ENCODE measurements at regions not wholly inside any gene's neighbourhood (a gene's known extent, or its start where the extent isn't known, plus 50 kb on each side); places are given as distances from the start of the nearest gene placed in this dataset.
A peak's percentile ranks its signal among the peaks of the same experiment; 100 is the strongest.

GRCh38 chr6:85193339-85193738 is 256.5 kb upstream of the NT5E start:
- no peak for DNase-seq (ENCODE audit: low read depth)

DNA sequence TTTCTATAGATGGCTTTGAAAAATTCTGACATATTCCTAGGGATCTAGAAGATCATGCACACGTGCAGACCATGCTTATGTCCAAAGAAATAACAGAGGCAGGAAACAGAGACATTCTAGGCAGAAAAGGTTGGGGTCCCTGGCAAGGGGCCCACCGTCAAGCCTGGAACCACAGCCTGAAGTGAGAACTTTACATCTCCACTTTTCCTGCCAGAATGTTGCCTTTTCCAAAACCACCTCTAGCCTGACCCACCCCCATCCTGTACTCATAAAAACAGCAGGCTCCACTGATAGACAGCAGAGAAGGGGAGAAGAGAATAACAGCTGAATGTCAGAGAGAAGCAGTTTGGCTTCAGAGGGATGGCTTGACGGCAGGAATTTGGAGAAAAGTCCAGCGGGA is 257.3 kb upstream of the NT5E start:
- DNase-seq (ENCODE audit: low read depth), result no peak

GRCh38 chr6:85192186-85192585 is 257.7 kb upstream of the NT5E start:
- DNase-seq (ENCODE audit: low read depth), result peak; percentile 60

- DNase-seq (ENCODE audit: low read depth), result peak; percentile 26
Measured at GRCh38 chr6:85191656-85192055, 258.2 kb upstream of the NT5E start.

DNA sequence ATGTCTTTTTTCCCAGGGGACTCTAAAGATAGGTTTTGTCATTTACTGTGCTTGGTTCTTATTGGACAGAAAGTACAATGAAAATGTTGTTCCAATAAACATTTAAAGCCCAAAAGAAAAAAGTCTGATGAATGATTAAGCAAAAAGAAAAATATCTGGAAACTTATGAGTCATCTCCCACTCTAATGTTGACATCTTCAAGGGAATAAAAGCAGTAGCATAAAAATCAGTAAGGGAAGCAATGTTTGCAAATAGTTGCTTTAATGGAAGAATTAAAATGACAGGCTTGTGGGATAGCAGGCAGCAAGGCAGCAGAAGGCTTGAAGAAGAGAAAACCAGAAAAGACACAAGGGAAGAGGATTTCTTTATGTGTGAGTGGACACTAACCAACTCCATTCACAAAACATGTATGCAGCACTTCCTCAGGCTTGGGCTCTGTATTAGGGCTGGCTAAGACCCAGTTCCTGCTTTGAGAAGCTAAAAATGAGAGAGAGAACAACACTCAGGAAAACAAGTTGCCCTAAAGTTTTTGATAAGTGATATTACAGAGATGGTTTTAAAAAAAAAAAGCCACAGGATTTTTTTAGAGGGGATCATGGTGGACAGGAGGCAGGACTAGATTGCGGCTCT is 263.2 kb upstream of the NT5E start:
- peak; percentile 35 for DNase-seq (ENCODE audit: low read depth)

DNA sequence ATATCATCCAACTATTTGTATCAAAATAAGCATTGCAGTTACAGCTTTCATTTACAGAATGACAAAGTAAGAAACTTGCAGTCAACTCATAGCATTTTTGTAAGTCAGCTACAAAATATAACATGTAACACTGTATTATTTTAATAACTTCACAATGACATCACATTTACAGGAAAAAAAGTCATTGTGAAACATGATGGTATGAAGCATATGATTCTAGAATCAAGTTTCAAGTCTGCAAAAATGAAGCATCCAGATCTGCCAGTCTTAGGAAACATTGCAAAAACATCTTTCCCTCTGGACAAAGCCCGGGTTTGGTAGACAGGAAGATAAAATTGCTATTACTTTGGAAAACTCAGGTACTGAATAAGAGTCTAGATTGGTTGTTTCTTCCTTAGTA is 263.9 kb upstream of the NT5E start:
- DNase-seq (ENCODE audit: low read depth), result no peak

DNA sequence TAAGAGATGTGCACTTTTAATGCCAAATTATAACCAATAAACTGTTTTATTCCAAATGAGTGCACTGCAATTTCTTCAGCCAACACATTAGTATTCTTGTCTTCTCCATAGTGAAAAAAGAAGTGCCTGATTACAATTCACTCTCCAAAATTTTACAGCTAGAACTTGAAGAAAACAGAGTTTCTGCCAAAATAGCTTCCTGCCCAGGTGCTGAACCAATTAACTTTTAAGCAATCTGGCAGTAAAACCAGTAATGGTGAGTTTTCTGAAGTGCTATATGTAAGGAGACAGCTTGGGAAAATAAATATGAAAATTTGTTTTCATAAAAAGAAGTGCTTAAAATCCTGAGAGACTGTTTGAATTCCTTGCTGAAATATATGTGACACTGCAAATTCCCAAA is 266.0 kb upstream of the NT5E start:
- DNase-seq (ENCODE audit: low read depth), result no peak

- DNase-seq (ENCODE audit: low read depth), result no peak
Measured at GRCh38 chr6:85172705-85173104, 277.2 kb upstream of the NT5E start.

GRCh38 chr6:85172161-85172560 is 277.7 kb upstream of the NT5E start:
- no peak for DNase-seq (ENCODE audit: low read depth)

GRCh38 chr6:85169189-85169588 is 280.7 kb upstream of the NT5E start:
- no peak for DNase-seq (ENCODE audit: low read depth)

DNA sequence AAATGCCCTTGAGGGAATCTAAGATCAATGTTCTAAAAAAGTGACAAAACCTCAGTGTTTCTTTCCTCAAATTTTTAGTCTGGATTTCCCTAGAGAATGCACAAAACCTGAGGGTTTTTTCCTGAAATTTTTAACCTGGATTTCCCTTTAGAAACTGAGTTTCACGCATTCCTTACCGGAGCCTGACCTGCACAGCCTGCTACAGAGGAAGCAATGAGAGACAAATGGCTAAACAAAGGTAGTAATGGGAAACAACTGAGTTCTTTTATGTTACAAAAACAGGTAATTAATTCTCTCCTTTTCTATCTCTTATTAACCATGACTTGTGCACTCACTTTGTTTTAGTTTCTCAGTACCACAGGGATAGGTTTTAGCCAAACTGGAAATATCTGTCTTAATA is 281.7 kb upstream of the NT5E start:
- DNase-seq (ENCODE audit: low read depth), result no peak

DNA sequence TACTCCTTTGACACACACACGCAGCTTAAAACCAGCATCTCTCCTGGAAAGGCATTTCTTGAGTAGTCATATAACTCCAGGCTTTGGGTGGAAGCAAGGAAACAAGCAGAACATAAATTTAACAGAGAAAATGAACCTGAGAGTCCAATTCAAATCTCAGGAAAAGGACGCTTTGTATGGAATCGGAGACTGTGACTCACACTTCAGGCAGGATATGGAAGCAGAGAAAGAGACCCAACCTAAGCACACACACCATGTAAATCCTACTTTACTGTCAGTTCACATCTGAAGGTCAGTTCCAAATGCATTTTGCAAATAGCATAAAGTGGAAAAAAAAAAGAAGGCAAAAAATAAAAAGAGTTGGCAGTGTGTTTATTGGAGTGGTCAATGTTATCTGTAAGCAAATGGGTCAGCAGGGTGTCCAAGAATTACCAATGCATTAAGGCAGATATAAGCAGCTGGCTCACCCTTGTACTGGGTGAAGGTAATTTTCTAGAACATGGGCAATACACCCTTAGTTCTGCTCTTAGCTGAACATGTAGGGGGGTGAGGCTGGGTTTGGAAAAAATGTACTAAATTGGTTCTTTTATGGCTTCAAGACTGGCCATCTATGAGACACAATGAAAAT is 283.7 kb upstream of the NT5E start:
- DNase-seq (ENCODE audit: low read depth), result no peak

GRCh38 chr6:85163156-85164080 is 286.5 kb upstream of the NT5E start:
- DNase-seq (ENCODE audit: low read depth), result no peak

- no peak for DNase-seq (ENCODE audit: low read depth)
Measured at GRCh38 chr6:85157311-85157710, 292.6 kb upstream of the NT5E start.

DNA sequence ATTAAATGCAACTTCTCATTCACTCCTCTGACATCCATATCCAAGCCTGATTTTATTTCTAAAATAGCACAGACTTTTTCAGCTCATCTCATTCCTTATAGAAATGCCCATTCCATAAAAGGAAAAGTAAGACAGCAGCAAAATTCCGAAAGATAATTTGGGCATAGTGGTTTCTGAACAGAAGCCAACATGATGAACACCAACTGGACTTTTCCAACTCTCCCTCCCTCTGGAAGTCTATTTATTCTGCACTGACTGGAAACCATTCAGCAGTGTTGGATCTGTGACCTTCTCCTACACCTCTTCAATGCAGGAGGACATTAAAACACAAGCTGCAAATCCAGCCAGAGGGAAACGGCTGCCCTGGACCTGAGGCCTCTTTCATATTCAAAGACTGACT is 306.2 kb upstream of the NT5E start:
- DNase-seq (ENCODE audit: low read depth), result no peak

GRCh38 chr6:85137865-85138264 is 312.0 kb upstream of the NT5E start:
- DNase-seq (ENCODE audit: low read depth), result no peak

GRCh38 chr6:85136310-85136709 is 313.6 kb upstream of the NT5E start:
- no peak for DNase-seq (ENCODE audit: low read depth)

- no peak for DNase-seq (ENCODE audit: low read depth)
Measured at GRCh38 chr6:85135376-85136094, 314.3 kb upstream of the NT5E start.

- DNase-seq (ENCODE audit: low read depth), result no peak
Measured at GRCh38 chr6:85134172-85134571, 315.7 kb upstream of the NT5E start.

DNA sequence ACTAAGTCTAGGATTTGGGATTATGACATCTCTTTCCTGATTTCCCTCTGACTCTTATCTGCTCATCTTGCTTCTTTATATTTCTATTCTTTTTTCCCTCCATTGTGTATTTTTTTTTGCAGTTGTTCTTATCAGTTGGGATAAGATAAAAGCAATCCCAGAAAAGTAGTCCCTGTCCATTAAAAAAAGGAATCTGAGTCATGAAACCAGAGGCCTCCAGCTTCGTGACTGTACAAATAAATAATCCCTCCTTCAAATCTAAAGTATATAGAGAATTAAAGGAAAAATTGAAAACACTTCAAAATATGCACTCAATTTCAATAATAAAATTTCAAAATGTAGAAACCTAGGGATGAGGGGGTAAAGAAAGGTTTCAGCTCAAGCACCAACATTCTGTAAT is 317.8 kb upstream of the NT5E start:
- no peak for DNase-seq (ENCODE audit: low read depth)

GRCh38 chr6:85130743-85131142 is 319.1 kb upstream of the NT5E start:
- peak; percentile 5 for DNase-seq (ENCODE audit: low read depth)

DNA sequence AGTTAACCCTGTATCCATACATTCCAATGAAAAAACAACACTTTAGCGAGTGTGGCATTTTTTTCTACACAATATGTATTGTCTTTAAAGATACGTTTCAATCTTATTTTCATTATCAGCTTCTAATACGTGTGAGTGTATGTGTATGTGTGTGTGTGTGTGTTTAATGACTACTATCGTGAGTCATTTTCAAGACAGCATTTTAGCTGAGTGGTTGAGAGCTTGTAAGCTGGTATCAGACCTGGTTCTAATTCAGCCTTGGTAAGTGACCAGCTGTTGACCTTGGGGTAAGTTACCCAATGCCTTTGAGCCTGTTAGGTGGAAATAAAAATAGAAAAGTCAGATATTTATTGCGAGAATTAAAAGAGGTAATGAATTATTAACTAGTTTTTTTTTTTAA is 320.0 kb upstream of the NT5E start:
- peak; percentile 15 for DNase-seq (ENCODE audit: low read depth)

Data from HT1080 (cell line).